Inflammatory macrophage treated with lipopolysaccharide for 4 hours (primary cell): ENCODE measurements at regions not wholly inside any gene's neighbourhood (a gene's known extent, or its start where the extent isn't known, plus 50 kb on each side); places are given as distances from the start of the nearest gene placed in this dataset.

Experiments
- DNase-seq: peaks from one replicate; pipeline ENCODE4 v3.0.0-alpha.2; 2020

DNA sequence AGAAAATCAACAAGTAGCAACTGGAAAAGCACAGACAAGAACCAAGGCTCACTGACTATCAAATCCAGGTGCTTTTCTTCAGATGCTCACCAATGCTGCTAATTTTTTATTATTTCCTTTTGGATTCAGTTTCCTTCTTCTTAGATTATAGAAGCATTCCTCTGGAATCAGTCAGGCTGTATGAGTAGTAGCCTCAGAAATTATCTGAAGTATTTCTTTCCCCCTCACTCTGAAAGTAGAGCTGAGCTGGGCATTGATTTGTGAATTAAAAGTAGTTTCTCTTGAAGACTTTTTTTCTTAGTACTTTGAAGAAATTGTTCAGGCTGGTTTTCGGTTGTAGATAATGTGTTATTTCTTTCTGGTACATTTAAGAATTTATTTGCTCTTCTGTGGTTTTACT, 273.7 kb downstream of the NOL4 start:
- no peak for DNase-seq

DNA sequence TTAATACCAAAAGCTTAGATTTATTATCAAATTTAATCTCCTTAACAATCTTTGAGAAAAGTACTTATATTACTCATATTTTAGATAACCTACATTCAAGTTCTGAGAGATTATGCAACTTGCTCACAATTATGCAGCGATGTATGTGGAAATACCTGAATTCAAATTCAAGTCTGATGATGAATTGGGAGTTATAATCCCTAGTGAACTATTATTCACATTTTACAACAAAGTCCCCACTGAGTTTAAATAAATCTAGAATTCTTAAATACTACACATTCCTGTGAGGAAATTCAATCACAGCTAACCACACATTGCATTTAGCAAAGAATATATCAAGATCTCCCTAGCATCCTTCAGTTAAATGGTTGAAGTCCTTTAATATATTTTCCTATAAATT, 278.4 kb downstream of the NOL4 start:
- no peak for DNase-seq

DNA sequence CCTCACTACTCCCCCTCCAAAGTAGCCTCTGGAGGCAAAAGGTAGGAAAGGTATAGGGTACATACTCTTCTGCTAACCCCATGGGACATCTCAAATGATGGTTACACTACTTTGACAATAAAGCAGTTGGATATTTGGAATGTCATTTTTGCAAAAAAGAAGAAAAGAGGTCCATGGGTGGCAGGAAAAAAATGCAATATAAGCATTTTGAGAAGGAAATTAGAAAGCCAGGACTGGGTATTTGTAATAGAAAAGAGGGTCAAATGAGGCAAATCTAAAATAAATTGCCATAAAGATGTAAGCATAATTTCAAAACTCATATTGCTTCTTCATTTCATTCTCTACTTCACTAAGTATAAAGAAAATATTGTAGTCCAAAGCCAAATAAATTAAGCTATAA, 280.2 kb downstream of the NOL4 start:
- no peak for DNase-seq

DNA sequence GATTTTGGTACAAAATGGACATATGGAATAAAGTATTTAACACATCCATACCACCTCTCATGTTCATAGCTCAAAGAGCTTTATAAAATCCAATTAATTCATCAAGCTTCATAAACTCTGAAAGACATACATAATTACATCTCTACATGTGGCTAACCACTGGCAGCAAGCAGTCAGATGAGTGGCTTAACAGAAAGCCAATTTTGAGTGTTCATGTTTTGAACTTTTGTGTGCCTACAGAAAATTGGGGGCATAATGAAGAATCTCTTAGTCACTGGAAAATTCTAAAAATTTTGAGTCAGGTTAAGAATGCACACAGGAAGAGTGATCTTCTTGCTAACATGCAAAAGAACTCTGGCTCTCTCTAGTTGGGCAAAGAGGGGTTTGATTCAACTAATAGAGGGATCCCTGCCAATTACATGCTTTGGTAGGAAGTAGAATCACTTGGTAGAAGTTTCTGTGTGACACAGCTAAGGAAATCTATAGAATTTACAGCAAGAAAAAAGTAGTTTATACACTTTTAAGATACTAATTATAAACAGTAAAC, 287.4 kb downstream of the NOL4 start:
- no peak for DNase-seq

GRCh38 chr18:33934258-33934657, 290.5 kb downstream of the NOL4 start:
- DNase-seq: no peak

DNA sequence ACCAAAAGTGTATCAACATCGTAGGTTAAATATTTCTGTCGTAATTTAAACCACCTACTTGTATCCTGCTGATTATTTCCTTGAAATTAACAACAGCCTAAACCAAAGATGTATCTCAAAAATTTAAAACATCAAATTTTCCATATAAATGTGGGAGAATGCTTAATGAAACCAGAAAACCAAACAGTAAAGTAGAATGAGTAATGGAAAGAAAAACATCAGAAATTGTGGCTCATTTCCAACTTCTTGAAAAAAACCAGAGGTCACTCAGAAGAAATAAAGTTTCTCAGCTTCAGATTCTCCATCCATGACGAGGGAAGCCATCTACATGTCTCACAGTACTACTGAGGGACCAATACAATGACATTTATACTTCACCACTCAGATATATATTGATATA, 296.5 kb downstream of the NOL4 start:
- DNase-seq: no peak

GRCh38 chr18:33924576-33924975, 300.1 kb downstream of the NOL4 start:
- no peak for DNase-seq

DNA sequence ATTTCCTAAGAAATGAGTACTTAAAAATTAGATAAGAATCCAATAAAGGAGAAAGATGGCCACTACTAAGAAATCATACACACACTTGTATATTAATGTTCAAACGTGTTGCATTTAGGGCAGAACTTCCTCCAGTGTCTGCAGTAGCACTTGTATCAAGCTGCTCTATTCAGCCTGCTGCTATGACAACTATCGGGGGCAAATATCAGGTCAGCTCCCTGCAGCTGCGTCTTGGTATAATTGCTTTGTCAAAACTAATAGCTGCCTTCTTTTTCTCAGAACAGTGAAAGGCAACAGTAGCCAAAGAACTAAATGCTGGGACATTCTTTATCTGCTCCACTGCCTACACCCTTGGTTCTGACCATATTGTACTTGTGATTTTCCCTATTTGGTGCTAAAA, 300.7 kb downstream of the NOL4 start:
- no peak for DNase-seq

DNA sequence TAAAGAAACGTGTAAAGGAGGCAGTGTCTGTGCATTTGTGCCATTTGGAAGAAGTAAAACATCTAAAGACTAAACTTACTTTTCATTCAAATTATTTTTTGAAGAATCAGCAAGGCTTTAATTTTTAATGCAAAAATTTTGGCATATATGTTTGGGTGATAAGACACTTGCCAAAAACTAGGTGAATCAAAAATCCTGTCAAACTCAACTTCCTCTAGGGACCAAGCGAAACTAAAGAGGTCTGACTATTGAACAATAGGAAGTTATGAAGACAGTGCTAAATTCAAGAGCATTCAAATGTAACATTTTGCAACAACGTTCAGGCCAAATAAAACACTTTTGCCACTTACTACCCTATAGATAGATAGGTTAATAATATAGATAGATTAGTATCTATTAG, 306.1 kb downstream of the NOL4 start:
- DNase-seq: no peak

- DNase-seq: no peak
Measured at GRCh38 chr18:33916200-33916599, 308.5 kb downstream of the NOL4 start.

- DNase-seq: no peak
Measured at GRCh38 chr18:33914399-33914798, 310.3 kb downstream of the NOL4 start.

- no peak for DNase-seq
Measured at GRCh38 chr18:33906046-33906445, 318.7 kb downstream of the NOL4 start.

DNA sequence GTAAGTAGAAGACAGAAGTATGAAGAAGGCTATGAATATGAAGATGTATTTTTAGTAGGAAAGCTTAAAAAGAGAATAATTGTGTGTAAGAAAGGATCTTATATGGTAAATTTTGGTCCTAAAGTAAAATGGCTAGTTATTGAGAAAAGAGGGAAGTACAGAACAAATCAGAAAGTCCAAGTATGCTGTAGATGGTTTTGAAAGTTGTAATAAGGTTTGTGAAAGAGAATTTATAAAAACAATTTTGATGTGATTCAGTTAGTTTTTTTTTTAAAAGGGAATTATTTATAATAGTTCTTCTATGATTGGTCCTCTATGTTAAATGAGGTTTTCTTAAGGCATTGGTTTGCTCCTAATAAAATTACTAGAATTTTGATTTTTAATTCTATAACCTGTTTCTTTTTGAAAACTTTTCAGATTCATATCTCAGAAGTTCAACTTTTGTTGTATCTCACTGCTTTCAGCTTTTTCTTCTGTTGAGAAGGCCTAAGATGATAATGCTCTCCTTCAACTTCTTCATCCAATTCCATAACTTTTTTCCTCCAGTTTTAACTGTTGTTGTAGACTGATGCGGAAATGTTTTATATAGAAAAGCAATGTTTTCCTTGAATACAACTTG, 322.7 kb downstream of the NOL4 start:
- DNase-seq: no peak

- DNase-seq: no peak
Measured at GRCh38 chr18:33900638-33901037, 322.6 kb downstream of the ASXL3 start.

DNA sequence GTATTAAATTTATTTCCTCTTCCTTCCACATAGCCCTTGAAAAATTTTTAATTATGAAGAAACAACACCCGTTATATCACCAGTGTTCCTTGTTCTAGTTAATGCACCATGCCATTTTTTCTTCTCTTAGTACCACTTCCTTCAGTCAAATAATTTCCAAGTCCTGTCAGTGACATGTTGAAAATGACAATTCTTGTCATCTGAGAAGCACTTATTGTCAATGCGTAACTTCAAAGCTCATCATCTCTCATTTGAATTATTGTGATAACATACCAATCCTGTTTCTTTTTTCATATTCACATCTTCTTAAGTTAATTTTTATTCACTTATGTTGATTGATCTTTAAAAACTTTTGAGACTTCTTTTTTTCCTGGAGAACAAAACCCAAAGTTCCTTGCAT, 320.4 kb downstream of the ASXL3 start:
- no peak for DNase-seq

DNA sequence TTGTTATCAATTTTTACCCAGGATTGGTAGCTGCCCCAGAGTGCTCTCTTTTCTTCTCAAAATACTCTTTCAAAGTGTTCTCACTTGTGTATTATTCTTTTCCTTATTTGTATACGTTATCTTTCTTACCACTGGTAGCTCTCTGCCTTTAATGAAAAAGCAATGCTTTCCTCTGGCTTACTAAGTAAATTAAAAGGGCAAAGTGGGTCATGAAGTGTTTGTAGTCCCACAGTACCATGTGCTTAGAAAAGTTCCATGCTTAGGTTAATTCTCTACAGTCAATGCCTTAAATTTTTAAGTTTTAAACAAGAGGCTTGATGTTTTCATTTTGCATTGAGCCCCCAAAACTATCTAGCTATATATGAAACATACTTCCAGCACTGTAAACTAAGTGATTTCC, 300.2 kb downstream of the ASXL3 start:
- DNase-seq: no peak

DNA sequence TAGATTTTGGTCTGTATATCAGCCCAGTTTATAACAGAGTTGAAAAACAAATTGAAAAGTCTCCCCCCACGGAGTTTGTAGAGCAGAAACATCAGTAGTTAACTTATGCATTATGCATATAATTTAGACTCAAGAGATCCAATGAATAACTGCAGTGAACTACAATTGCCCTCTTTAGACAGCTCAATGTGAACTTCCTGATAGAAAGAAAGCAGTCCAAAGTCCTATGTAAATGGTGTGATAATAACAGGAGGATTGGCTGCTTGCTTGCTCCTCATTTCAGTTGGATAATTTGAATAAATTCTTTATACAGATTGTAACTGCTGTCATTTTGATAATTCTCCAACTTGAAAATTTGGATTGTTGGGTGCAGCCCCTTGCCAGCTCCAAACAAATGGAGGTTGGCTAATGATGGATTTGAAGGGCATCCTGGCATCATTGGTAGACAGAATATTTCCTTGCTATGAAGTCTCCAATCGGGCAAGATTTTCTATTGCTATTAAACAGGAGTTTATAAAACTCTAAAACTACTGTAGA, 297.1 kb downstream of the ASXL3 start:
- DNase-seq: no peak

GRCh38 chr18:33873112-33873511, 295.1 kb downstream of the ASXL3 start:
- DNase-seq: no peak

DNA sequence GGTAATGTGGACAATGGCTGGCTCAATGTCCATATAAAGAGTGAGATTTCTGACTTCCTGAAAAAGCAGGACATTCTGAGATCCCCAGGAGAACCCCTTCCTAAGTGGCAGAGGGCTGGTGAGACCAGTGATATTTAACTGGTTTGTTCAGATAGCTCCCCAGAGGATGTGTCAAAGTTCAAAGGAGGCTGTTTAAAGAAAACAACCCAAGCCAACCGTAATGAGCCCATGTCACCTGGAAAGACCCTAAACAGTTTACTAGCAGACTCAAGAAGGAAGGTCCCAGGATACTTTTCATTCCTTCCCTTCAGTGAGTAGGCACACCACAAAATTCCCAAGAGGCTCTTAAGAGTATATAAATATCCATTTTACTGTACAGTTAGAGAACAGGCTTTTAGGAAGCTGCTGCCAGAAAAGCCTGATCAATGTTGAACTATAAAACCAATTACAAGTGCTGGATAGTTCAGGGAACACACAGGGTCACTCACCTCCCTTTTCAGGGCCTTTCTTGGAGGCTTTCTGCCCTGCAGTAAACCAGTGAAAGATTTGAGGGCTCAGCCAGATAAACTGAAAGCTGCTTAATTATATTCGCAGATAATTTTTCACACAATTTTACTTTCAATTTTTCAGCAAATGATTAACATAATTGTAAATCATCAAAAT, 293.5 kb downstream of the ASXL3 start:
- no peak for DNase-seq

DNA sequence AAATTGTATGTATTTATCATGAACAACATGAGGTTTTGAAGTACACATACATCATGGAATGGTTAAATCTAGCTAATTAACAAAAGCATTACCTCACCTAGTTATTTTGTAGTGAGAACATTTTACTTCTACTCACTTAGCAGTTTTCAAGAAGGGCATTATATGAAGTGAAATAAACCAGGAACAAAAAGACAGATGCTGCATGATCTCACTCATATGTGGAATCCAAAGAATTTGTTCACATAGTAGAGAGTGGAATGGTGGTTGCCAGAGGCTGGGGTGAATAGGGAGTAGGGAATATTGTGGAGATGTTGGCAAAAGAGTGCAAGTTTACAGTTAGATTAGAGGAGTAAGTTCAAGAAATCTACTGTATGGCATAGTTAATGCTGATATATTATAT, 292.0 kb downstream of the ASXL3 start:
- no peak for DNase-seq

GRCh38 chr18:33866386-33866785, 288.4 kb downstream of the ASXL3 start:
- no peak for DNase-seq

DNA sequence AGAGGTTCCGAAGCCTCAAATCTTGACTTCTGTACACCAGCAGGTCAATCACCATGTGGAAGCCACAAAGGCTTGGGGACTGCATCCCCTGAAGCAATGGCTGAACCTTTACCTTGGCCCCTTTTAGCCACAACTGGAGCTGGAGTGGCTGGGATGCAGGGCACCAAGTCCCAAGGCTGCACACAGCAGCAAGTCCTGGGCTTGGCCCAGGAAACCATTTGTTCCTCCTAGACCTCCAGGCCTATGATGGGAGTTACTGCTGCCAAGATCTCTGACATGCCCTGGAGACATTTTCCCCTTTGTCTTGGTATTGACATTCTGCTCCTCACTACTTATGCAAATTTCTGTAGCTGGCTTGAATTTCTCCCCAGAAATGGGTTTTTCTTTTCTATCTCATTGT, 285.9 kb downstream of the ASXL3 start:
- DNase-seq: no peak

DNA sequence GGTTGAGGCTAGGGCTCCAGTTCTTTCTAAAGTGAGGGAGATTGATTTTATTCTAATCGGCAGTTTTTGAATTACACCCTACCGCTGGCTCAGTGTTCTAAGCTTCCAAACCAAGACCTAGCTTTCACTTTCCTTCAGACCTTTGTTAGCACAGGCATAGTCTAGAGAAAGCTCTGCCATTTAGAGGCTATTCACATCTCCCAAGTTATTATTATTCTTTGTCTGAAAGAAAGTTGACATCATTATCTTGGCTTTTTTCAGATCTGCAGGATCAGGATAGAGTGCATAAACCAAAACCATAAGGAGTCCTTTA, 276.8 kb downstream of the ASXL3 start:
- DNase-seq: no peak

DNA sequence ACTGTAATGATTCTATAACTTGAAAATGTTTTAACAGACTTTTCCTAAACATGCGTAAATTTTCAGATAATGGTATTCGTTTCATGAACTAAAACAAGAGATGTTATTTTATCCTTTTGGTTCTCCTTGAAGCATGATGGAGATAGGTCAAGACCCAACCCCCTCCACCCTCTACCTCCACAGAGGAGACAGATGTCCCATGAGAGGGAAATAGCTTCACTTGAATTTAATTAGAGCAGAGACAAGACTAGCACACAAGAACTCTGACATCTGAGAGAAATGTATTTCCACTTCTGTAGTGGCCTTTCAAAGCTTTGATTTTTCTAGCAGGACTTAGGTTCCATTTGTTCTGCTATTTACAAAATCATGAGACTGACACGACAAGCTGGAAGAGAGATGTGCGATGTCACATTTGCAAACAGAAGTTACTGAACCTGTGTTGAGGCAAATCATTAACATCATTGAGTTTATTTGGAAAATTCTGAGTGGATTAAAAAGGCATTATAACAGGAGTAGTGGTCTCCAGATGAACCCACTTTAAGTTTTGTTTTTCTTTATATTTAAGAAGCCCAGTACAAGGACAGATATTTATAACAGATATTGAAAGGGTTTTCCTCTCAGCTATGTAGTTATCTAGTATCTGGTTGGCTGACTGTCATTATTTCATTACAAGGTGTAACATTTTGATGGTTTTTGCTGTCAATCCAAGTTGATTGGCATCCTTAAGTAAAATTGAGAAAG, 276.2 kb downstream of the ASXL3 start:
- no peak for DNase-seq
